ENCODE measurements at regions not wholly inside any gene's neighbourhood (a gene's known extent, or its start where the extent isn't known, plus 50 kb on each side); places are given as distances from the start of the nearest gene placed in this dataset.
"Not testable (repeated sequence)": the region's sequence is repeated elsewhere in the genome, so short reads cannot be mapped to it uniquely, and the experiment has no call there.

GRCh38 chr5:101728933-101729332, 567.2 kb downstream of the SLCO4C1 start:
- DNase-seq (ENCODE audit: extremely low spot score): no peak
- H3K4me1 ChIP-seq (ENCODE audit: insufficient read depth): no peaks in the 10 kb centered on the region
- H3K27ac ChIP-seq (ENCODE audit: low read depth): no peak overlapping the region
- no peak overlapping the region for H3K4me3 ChIP-seq (ENCODE audit: low read depth, low read length)
- H3K36me3 ChIP-seq (ENCODE audit: insufficient read depth): no peaks in the 10 kb centered on the region

DNA sequence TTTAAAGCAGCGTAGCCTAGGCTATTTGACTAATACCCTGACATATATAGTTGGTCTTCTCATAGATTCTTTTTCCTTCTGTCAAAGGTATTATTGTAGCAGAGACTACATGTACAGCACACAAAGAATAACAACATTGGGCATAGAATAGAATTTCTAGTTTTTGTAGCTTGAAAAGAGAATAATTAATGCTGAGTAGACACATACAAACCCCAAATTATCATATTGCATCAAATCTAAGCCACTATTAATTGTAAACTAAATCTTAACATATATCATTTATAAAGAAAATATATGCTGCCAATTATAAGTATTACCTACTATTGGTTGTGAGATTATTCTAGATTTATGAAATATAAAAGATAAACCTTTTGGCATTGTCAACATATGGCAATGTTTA, 574.5 kb downstream of the SLCO4C1 start:
- DNase-seq (ENCODE audit: extremely low spot score): no peak
- Histone ChIP-seq H3K36me3 (ENCODE audit: insufficient read depth) (no peaks in the 10 kb centered on the region), H3K27ac (ENCODE audit: low read depth) (no peak overlapping the region), H3K4me3 (ENCODE audit: low read depth, low read length) (no peak overlapping the region), H3K4me1 (ENCODE audit: insufficient read depth) (no peaks in the 10 kb centered on the region)
- WGBS: 82% methylated on average over 1 of the region's 1 CpG

DNA sequence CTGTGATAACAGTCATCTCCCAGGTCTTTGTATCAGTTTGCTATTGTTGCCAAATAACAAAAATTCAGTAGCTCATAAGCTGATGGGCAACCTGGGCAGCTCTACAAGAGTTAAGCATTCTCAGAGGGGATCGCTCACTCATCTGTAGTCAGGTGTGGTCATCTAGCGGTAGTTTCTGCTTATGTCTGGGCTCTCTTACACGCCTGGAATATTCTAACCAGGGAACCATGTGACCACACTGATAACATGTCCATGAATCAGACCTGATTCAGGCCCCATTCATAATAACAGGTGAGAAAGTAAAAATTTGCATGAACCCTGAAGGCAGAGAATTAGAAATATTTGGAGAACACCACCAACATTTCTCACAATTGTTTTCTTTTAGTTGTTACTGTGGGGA, 576.1 kb downstream of the SLCO4C1 start:
- WGBS: 88% methylated on average over 3 of the region's 3 CpGs
- no peak for DNase-seq (ENCODE audit: extremely low spot score)
- Histone ChIP-seq H3K36me3 (ENCODE audit: insufficient read depth) (no peaks in the 10 kb centered on the region), H3K27ac (ENCODE audit: low read depth) (no peak overlapping the region), H3K4me1 (ENCODE audit: insufficient read depth) (no peaks in the 10 kb centered on the region), H3K4me3 (ENCODE audit: low read depth, low read length) (no peak overlapping the region)

DNA sequence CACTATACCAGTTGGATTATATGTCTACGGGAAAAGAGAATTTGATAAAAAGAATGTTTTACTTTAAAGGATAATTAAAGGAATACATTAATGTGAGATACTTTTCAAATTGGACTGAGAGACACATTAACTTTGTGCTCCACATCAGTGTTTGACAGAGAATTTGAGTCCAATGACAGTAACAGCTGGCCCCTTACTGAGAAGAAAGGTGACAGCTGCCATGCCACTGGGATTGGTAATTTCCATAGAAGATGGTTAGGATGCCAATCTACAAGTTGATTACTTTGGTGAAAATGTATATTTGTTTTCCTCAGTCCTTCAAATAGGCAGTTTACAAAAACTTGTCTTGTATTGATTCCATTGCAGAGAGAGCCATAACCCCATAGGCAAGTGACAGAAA, 578.4 kb downstream of the SLCO4C1 start:
- DNase-seq (ENCODE audit: extremely low spot score): no peak
- no peaks in the 10 kb centered on the region for H3K4me1 ChIP-seq (ENCODE audit: insufficient read depth)
- no peak overlapping the region for H3K27ac ChIP-seq (ENCODE audit: low read depth)
- no peak overlapping the region for H3K4me3 ChIP-seq (ENCODE audit: low read depth, low read length)
- 97% methylated on average over 1 of the region's 1 CpG for WGBS
- no peaks in the 10 kb centered on the region for H3K36me3 ChIP-seq (ENCODE audit: insufficient read depth)

- Histone ChIP-seq H3K36me3 (ENCODE audit: insufficient read depth) (no peaks in the 10 kb centered on the region), H3K27ac (ENCODE audit: low read depth) (no peak overlapping the region), H3K4me3 (ENCODE audit: low read depth, low read length) (no peak overlapping the region), H3K4me1 (ENCODE audit: insufficient read depth) (no peaks in the 10 kb centered on the region)
- 83% methylated on average over 1 of the region's 1 CpG for WGBS
- no peak for DNase-seq (ENCODE audit: extremely low spot score)
These were observed 579.1 kb downstream of the SLCO4C1 start for GRCh38 chr5:101716941-101717340.

DNA sequence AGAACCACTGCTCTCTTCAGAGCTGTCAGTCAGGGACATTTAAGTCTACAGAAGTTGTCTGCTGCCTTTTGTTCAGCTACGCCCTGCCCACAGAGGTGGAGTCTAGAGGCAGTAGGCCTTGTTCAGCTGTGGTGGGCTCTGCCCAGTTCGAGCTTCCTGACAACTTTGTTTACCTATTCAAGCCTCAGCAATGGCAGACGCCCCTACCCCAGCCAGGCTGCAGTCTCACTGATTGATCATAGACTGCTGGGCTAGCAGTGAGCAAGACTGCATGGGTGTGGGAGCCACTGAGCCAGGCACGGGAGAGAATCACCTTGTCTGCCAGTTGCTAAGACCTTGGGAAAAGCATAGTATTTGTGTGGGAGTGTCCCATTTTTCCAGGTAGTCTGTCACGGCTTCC, 580.3 kb downstream of the SLCO4C1 start:
- WGBS: 69% methylated on average over 5 of the region's 5 CpGs
- H3K4me1 ChIP-seq (ENCODE audit: insufficient read depth); H3K36me3 ChIP-seq (ENCODE audit: insufficient read depth); H3K4me3 ChIP-seq (ENCODE audit: low read depth, low read length); H3K27ac ChIP-seq (ENCODE audit: low read depth); DNase-seq (ENCODE audit: extremely low spot score): not testable (repeated sequence)

DNA sequence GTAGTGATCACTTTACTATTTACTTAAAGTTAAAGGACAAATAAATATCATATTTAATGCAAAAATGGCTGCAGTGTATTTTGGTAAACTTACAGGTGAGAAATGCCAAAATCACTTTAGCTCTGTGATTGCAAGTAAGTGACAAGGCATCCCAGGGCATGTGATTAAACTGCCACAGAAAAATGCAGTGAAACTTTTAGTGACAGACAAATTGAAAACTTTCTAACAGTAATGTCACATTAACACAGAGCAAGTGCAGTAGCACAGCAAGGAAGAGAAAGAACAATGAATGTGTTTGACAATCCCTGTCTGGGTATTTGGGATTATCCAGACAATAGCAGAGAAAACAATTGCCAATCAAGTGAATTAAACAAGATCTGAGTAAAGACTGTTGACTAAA, 606.8 kb downstream of the SLCO4C1 start:
- Histone ChIP-seq H3K4me3 (ENCODE audit: low read depth, low read length) (no peak overlapping the region), H3K27ac (ENCODE audit: low read depth) (no peak overlapping the region), H3K4me1 (ENCODE audit: insufficient read depth) (no peaks in the 10 kb centered on the region), H3K36me3 (ENCODE audit: insufficient read depth) (no peaks in the 10 kb centered on the region)
- DNase-seq (ENCODE audit: extremely low spot score): no peak

GRCh38 chr5:101688156-101688555, 607.9 kb downstream of the SLCO4C1 start:
- no peak overlapping the region for H3K27ac ChIP-seq (ENCODE audit: low read depth)
- H3K36me3 ChIP-seq (ENCODE audit: insufficient read depth): no peaks in the 10 kb centered on the region
- DNase-seq (ENCODE audit: extremely low spot score): no peak
- H3K4me1 ChIP-seq (ENCODE audit: insufficient read depth): no peaks in the 10 kb centered on the region
- no peak overlapping the region for H3K4me3 ChIP-seq (ENCODE audit: low read depth, low read length)

- no peak overlapping the region for H3K27ac ChIP-seq (ENCODE audit: low read depth)
- no peaks in the 10 kb centered on the region for H3K4me1 ChIP-seq (ENCODE audit: insufficient read depth)
- H3K36me3 ChIP-seq (ENCODE audit: insufficient read depth): no peaks in the 10 kb centered on the region
- DNase-seq (ENCODE audit: extremely low spot score): no peak
- H3K4me3 ChIP-seq (ENCODE audit: low read depth, low read length): no peak overlapping the region
These were observed 608.6 kb downstream of the SLCO4C1 start for GRCh38 chr5:101687349-101687985.

GRCh38 chr5:101686536-101687157, 609.4 kb downstream of the SLCO4C1 start:
- Histone ChIP-seq H3K4me1 (ENCODE audit: insufficient read depth) (no peaks in the 10 kb centered on the region), H3K36me3 (ENCODE audit: insufficient read depth) (no peaks in the 10 kb centered on the region), H3K27ac (ENCODE audit: low read depth) (no peak overlapping the region), H3K4me3 (ENCODE audit: low read depth, low read length) (no peak overlapping the region)
- whole genome bisulfite sequencing: 55% methylated on average over 3 of the region's 3 CpGs
- no peak for DNase-seq (ENCODE audit: extremely low spot score)

- Histone ChIP-seq H3K4me1 (ENCODE audit: insufficient read depth) (no peaks in the 10 kb centered on the region), H3K36me3 (ENCODE audit: insufficient read depth) (no peaks in the 10 kb centered on the region), H3K4me3 (ENCODE audit: low read depth, low read length) (no peak overlapping the region), H3K27ac (ENCODE audit: low read depth) (no peak overlapping the region)
- 46% methylated on average over 2 of the region's 2 CpGs for WGBS
- no peak for DNase-seq (ENCODE audit: extremely low spot score)
These were observed 616.3 kb downstream of the SLCO4C1 start for GRCh38 chr5:101679816-101680215.

- Histone ChIP-seq H3K27ac (ENCODE audit: low read depth) (no peak overlapping the region), H3K36me3 (ENCODE audit: insufficient read depth) (no peaks in the 10 kb centered on the region), H3K4me3 (ENCODE audit: low read depth, low read length) (no peak overlapping the region), H3K4me1 (ENCODE audit: insufficient read depth) (no peaks in the 10 kb centered on the region)
- 11% methylated on average over 7 of the region's 7 CpGs for WGBS
- peak; percentile 15 for DNase-seq (ENCODE audit: extremely low spot score)
These were observed 617.4 kb downstream of the SLCO4C1 start for GRCh38 chr5:101678481-101679193.

DNA sequence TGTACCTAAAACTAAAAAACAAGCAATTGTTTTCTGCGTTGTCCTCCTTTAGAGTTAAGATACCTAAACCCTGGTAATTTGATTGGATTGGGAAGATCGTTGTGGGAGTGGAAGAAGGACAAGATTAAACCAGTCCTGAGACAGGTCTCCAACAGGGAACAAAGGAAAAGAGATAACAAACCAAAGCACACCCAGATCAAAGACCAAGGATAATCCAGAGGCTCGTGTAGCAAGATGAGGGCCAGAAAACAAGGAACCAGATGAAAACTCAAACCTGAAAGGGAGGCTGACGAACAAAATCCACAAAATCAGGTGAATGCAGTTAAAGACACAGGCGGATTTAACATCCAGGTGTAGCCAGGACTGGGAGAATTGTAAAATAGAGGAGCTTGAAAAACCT, 618.1 kb downstream of the SLCO4C1 start:
- H3K4me1 ChIP-seq (ENCODE audit: insufficient read depth): no peaks in the 10 kb centered on the region
- WGBS: 67% methylated on average over 5 of the region's 5 CpGs
- no peaks in the 10 kb centered on the region for H3K36me3 ChIP-seq (ENCODE audit: insufficient read depth)
- DNase-seq (ENCODE audit: extremely low spot score): no peak
- H3K4me3 ChIP-seq (ENCODE audit: low read depth, low read length): no peak overlapping the region
- H3K27ac ChIP-seq (ENCODE audit: low read depth): no peak overlapping the region

DNA sequence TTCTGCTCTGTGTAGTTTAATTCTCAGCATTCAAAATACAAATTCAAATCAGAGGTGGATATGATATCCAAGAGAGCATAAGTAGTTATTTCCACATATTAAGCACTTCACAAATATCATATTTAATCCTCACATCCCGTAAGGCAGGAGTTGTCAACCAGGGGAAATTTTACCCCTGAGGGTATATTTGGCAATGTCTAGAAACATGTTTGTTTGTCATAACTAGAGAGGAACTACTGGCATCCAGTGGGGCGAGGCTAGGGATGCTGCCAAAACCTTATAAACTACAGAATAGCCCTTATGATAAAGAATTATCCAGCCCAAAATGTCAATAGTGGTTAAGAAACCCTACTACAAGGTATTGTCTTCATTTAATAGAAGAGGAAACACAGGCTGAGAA, 619.4 kb downstream of the SLCO4C1 start:
- H3K4me1 ChIP-seq (ENCODE audit: insufficient read depth): no peaks in the 10 kb centered on the region
- no peak overlapping the region for H3K27ac ChIP-seq (ENCODE audit: low read depth)
- no peak for DNase-seq (ENCODE audit: extremely low spot score)
- H3K36me3 ChIP-seq (ENCODE audit: insufficient read depth): no peaks in the 10 kb centered on the region
- 67% methylated on average over 2 of the region's 2 CpGs for WGBS
- H3K4me3 ChIP-seq (ENCODE audit: low read depth, low read length): no peak overlapping the region

Measured in urinary bladder (tissue), 3 donors.